ENCODE measurements at regions not wholly inside any gene's neighbourhood (a gene's known extent, or its start where the extent isn't known, plus 50 kb on each side); places are given as distances from the start of the nearest gene placed in this dataset.
A peak's percentile ranks its signal among the peaks of the same experiment; 100 is the strongest.

DNA sequence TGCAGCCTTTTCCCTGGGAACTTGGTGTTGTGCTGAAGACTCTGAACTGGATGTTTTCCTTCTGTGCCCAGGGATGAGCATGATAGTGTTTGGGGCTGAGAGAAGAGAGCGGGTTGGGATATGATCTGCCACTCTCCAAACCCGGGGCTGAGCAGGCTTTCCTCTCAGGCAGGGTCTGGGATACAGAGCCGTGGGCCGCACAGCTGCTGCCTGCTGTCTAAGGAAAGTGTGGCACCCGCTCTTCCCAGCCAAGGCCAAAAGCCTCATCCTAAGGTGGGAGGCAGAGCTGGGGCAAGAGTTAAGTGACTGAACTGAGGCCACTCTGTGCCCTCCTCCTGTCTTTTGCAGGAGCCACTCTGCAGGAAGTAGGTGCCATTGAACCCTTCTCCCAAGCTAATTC, 83.6 kb upstream of the PITX1 start:
- Histone ChIP-seq H3K27ac (no peak overlapping the region), H3K4me3 (no peak overlapping the region), H3K4me1 (replicated peaks in 1 of 2) (peaks cover 0 to 9% of the 10 kb centered on the region in 2 donors)
- in situ Hi-C loops (cut with MboI; ENCODE audit: low pct_unique_long_range_greater_than_20kb in 2 of 9, low sequenced_read_pairs in 9 of 9, unreplicated experiment in 9 of 9), result no loop called here
- WGBS, 10 experiments, result 40 to 100% (median 73%) methylated on average over 1 to 4 of the region's 5 CpGs; no CpG with 5 or more reads in 4 of the 10 experiments
- ATAC-seq (replicated peaks in 6 of 8), result no peak

- no peak for ATAC-seq (replicated peaks in 6 of 8)
- 50 to 83% (median 68%) methylated on average over 1 to 5 of the region's 6 CpGs; no CpG with 5 or more reads in 6 of the 10 experiments for WGBS, 10 experiments
- no peak overlapping the region for H3K27ac ChIP-seq
- H3K4me1 ChIP-seq (replicated peaks in 1 of 2), result peaks cover 0 to 9% of the 10 kb centered on the region in 2 donors
- in situ Hi-C loops (cut with MboI; ENCODE audit: low pct_unique_long_range_greater_than_20kb in 2 of 9, low sequenced_read_pairs in 9 of 9, unreplicated experiment in 9 of 9), result no loop called here
- no peak overlapping the region for H3K4me3 ChIP-seq
Observed at GRCh38 chr5:135116160-135116561, 82.1 kb upstream of the PITX1 start.

DNA sequence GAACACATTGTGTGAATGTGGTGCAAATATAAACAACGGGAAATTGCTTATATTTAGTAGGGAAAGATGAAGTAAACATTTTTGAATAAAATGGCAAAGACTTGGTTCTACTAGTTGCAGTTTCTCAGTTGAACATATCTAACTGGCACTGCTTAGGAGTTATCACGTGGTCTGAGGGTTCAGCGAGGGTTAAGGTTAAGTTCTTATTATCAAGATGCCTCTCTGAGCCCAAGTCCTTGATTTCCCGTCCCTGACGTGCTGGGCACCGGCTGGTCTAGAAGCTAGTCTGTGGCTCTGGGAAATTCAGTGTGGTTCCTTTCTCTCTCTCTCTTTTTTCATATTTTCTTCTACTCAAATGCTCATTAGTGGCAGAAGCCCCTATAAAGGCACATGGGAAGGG, 81.6 kb upstream of the PITX1 start:
- Histone ChIP-seq H3K27ac (no peak overlapping the region), H3K4me1 (replicated peaks in 1 of 2) (peaks cover 0 to 9% of the 10 kb centered on the region in 2 donors), H3K4me3 (no peak overlapping the region)
- in situ Hi-C loops (cut with MboI; ENCODE audit: low pct_unique_long_range_greater_than_20kb in 2 of 9, low sequenced_read_pairs in 9 of 9, unreplicated experiment in 9 of 9), result no loop called here
- no peak for ATAC-seq (replicated peaks in 6 of 8)
- WGBS, 10 experiments, result 31 to 90% (median 64%) methylated on average over 3 to 6 of the region's 6 CpGs; no CpG with 5 or more reads in 4 of the 10 experiments

GRCh38 chr5:135114759-135115158, 80.7 kb upstream of the PITX1 start:
- 0 to 100% (median 88%) methylated on average over 1 to 2 of the region's 2 CpGs; no CpG with 5 or more reads in 5 of the 10 experiments for WGBS, 10 experiments
- Histone ChIP-seq H3K4me1 (replicated peaks in 1 of 2) (peaks cover 0 to 9% of the 10 kb centered on the region in 2 donors), H3K27ac (no peak overlapping the region), H3K4me3 (no peak overlapping the region)
- in situ Hi-C loops (cut with MboI; ENCODE audit: low pct_unique_long_range_greater_than_20kb in 2 of 9, low sequenced_read_pairs in 9 of 9, unreplicated experiment in 9 of 9), result no loop called here
- ATAC-seq (replicated peaks in 6 of 8), result no peak

GRCh38 chr5:135112008-135112725, 78.1 kb upstream of the PITX1 start:
- ATAC-seq (replicated peaks in 6 of 8), result peak in 3 of 8 experiments; percentile 61 to 69 (median 64)
- Histone ChIP-seq H3K27ac (no peak overlapping the region), H3K4me1 (replicated peaks in 1 of 2) (no peaks in the 10 kb centered on the region), H3K4me3 (no peak overlapping the region)
- WGBS, 10 experiments, result 0 to 100% (median 40%) methylated on average over 1 to 7 of the region's 10 CpGs; no CpG with 5 or more reads in 3 of the 10 experiments
- in situ Hi-C loops (cut with MboI; ENCODE audit: low pct_unique_long_range_greater_than_20kb in 2 of 9, low sequenced_read_pairs in 9 of 9, unreplicated experiment in 9 of 9), result no loop called here

- WGBS, 10 experiments, result 0 to 100% (median 60%) methylated on average over 1 to 5 of the region's 11 CpGs; no CpG with 5 or more reads in 2 of the 10 experiments
- no peak overlapping the region for H3K27ac ChIP-seq
- in situ Hi-C loops (cut with MboI; ENCODE audit: low pct_unique_long_range_greater_than_20kb in 2 of 9, low sequenced_read_pairs in 9 of 9, unreplicated experiment in 9 of 9), result no loop called here
- H3K4me3 ChIP-seq, result no peak overlapping the region
- no peaks in the 10 kb centered on the region for H3K4me1 ChIP-seq (replicated peaks in 1 of 2)
- peak in 3 of 8 experiments; percentile 37 to 56 (median 53) for ATAC-seq (replicated peaks in 6 of 8)
Observed at GRCh38 chr5:135110785-135111596, 77.0 kb upstream of the PITX1 start.

DNA sequence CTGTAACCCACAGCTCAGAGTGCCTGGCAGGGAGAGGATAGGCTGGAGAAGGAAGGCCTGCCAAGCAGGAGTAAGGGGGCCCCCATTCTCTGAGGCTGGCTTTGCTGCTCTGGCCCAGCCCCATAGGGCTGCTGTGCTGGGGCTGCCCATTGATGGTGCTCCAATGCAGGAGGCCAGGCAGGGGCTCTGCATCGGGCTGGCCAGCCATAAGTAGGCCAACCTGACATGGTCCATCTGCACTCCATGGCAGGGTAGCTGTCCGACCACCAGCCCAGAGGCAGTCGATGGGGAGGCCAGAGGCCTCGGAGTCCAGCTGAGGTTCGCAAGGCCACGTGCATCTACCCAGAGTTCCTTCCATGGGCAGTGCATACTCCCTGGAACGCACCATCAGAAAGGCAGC, 75.0 kb upstream of the PITX1 start:
- 38 to 90% methylated on average over 2 to 3 of the region's 7 CpGs; no CpG with 5 or more reads in 8 of the 10 experiments for WGBS, 10 experiments
- Histone ChIP-seq H3K27ac (no peak overlapping the region), H3K4me1 (replicated peaks in 1 of 2) (no peaks in the 10 kb centered on the region), H3K4me3 (no peak overlapping the region)
- ATAC-seq (replicated peaks in 6 of 8), result no peak
- in situ Hi-C loops (cut with MboI; ENCODE audit: low pct_unique_long_range_greater_than_20kb in 2 of 9, low sequenced_read_pairs in 9 of 9, unreplicated experiment in 9 of 9), result no loop called here

DNA sequence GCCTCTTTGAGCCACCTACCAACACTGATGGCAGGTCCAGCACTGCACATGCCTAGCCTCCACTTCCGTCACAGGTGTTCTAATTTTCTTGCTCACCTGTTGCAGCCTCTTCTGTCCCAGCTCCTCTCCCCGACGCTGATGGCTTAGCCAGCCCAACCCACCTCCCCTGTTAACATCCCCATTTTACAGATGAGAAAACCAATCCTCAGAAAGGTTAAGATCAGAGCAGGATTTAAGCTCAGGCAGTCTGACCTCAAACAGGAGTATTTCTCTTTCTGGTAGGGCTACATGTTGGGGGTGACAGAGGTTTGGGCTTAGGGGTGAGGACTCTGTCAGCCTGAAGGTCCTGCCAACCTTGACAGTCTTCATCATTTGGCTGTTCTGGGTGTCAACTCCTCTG, 74.5 kb upstream of the PITX1 start:
- Histone ChIP-seq H3K4me3 (no peak overlapping the region), H3K4me1 (replicated peaks in 1 of 2) (no peaks in the 10 kb centered on the region), H3K27ac (no peak overlapping the region)
- 58 to 100% (median 83%) methylated on average over 1 to 3 of the region's 3 CpGs; no CpG with 5 or more reads in 2 of the 10 experiments for WGBS, 10 experiments
- in situ Hi-C loops (cut with MboI; ENCODE audit: low pct_unique_long_range_greater_than_20kb in 2 of 9, low sequenced_read_pairs in 9 of 9, unreplicated experiment in 9 of 9), result no loop called here
- no peak for ATAC-seq (replicated peaks in 6 of 8)

GRCh38 chr5:135107986-135108385, 74.0 kb upstream of the PITX1 start:
- H3K4me1 ChIP-seq (replicated peaks in 1 of 2), result no peaks in the 10 kb centered on the region
- ATAC-seq (replicated peaks in 6 of 8), result no peak
- no peak overlapping the region for H3K4me3 ChIP-seq
- no peak overlapping the region for H3K27ac ChIP-seq
- in situ Hi-C loops (cut with MboI; ENCODE audit: low pct_unique_long_range_greater_than_20kb in 2 of 9, low sequenced_read_pairs in 9 of 9, unreplicated experiment in 9 of 9), result no loop called here
- 20 to 50% (median 33%) methylated on average over 1 of the region's 3 CpGs; no CpG with 5 or more reads in 7 of the 10 experiments for WGBS, 10 experiments

DNA sequence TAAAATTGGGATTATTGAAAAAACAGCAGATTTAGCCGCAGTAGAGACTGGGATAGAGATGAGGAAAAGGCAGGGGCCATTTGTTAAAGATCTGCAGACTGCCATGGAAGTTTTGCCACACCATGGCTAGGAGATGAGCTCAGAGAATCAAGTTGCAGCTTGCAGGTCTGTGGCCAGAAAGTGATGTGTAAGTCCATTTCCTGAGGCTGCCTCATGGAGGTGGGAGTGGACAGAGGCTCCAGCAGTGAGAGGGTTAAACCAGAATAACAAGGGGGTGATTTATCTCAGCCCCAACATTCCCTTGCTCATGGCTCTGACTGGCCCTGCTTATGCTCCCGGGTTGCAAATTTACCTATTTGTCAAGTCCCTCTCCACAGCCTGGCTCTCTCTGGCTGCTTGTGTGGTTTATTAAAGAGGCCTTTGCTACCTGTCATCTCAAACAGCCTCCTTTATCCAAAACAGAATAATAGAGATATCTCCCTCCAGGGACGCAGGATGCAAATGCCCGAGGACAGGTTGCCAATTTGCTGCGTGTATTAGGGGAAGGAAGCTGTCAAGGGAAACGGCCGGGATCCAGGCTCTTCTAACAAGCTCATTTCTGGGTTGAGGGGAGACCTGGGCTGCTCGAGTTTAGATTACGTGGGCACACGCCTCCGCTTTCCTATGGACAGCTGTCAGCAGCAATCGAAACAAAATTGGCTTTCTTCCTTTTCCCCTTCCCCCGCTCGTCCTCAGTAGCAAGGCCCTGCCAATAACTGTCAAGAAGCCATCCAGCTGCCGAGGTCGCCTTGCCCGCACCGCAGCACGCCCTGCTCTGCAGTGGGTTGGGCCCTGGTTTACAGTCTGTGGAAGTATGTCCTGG, 72.8 kb upstream of the PITX1 start:
- Histone ChIP-seq H3K4me3 (no peak overlapping the region), H3K27ac (no peak overlapping the region), H3K4me1 (replicated peaks in 1 of 2) (no peaks in the 10 kb centered on the region)
- in situ Hi-C loops (cut with MboI; ENCODE audit: low pct_unique_long_range_greater_than_20kb in 2 of 9, low sequenced_read_pairs in 9 of 9, unreplicated experiment in 9 of 9), result no loop called here
- WGBS, 10 experiments, result 31 to 90% (median 41%) methylated on average over 1 to 15 of the region's 19 CpGs; no CpG with 5 or more reads in 1 of the 10 experiments
- peak in 4 of 8 experiments; percentile 32 to 88 (median 46) for ATAC-seq (replicated peaks in 6 of 8)

- WGBS, 10 experiments, result 33 to 65% (median 50%) methylated on average over 1 to 3 of the region's 3 CpGs; no CpG with 5 or more reads in 1 of the 10 experiments
- H3K4me3 ChIP-seq, result no peak overlapping the region
- in situ Hi-C loops (cut with MboI; ENCODE audit: low pct_unique_long_range_greater_than_20kb in 2 of 9, low sequenced_read_pairs in 9 of 9, unreplicated experiment in 9 of 9), result no loop called here
- H3K27ac ChIP-seq, result no peak overlapping the region
- ATAC-seq (replicated peaks in 6 of 8), result no peak
- H3K4me1 ChIP-seq (replicated peaks in 1 of 2), result no peaks in the 10 kb centered on the region
Observed at GRCh38 chr5:135106136-135106535, 72.1 kb upstream of the PITX1 start.

GRCh38 chr5:135105105-135105484, 71.1 kb upstream of the PITX1 start:
- ATAC-seq (replicated peaks in 6 of 8), result no peak
- Histone ChIP-seq H3K4me1 (replicated peaks in 1 of 2) (no peaks in the 10 kb centered on the region), H3K4me3 (no peak overlapping the region), H3K27ac (no peak overlapping the region)
- 20 to 87% (median 60%) methylated on average over 1 to 3 of the region's 3 CpGs; no CpG with 5 or more reads in 5 of the 10 experiments for WGBS, 10 experiments
- in situ Hi-C loops (cut with MboI; ENCODE audit: low pct_unique_long_range_greater_than_20kb in 2 of 9, low sequenced_read_pairs in 9 of 9, unreplicated experiment in 9 of 9), result no loop called here

DNA sequence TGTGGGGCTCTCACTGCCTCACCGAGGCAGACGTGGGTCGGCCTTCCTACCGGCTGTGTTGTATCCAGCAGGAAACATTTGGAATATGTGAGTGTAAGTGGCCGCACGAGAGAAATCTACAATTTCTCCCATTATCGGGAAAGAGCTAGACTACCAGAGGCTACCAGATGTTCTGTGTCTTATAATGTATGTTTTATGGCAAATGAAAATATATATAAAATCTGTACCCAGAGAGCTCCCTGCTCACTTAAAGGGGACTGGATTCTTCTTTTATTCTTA, 69.5 kb upstream of the PITX1 start:
- ATAC-seq (replicated peaks in 6 of 8), result no peak
- 57 to 100% (median 92%) methylated on average over 1 to 3 of the region's 7 CpGs; no CpG with 5 or more reads in 4 of the 10 experiments for whole genome bisulfite sequencing, 10 experiments
- Histone ChIP-seq H3K4me1 (replicated peaks in 1 of 2) (no peaks in the 10 kb centered on the region), H3K27ac (no peak overlapping the region), H3K4me3 (no peak overlapping the region)
- in situ Hi-C loops (cut with MboI; ENCODE audit: low pct_unique_long_range_greater_than_20kb in 2 of 9, low sequenced_read_pairs in 9 of 9, unreplicated experiment in 9 of 9), result no loop called here
